SK-N-SH treated with all-trans-retinoic acid at 6 μM for 48 hours (cell line): ENCODE measurements at regions not wholly inside any gene's neighbourhood (a gene's known extent, or its start where the extent isn't known, plus 50 kb on each side); places are given as distances from the start of the nearest gene placed in this dataset.
A peak's percentile ranks its signal among the peaks of the same experiment; 100 is the strongest.

Source experiments
- ATAC-seq: fragments of 200-7000 bp; cut with Tn5 transposase; 3 replicates; pipeline ENCODE4 v1.9.1; 2020; ENCODE audit warnings: mild to moderate bottlenecking, moderate library complexity
- ARNTL ChIP-seq: fragments of 450-650 bp; formaldehyde crosslinking; IDR thresholded peaks from 2 replicates; pipeline ENCODE4 v1.5.0; 2020; ENCODE audit warnings: low read depth, mild to moderate bottlenecking, moderate library complexity, borderline replicate concordance
- BACH2 ChIP-seq: fragments of 250-450 bp; sonication (Bioruptor Pico); IDR thresholded peaks from 2 replicates; pipeline ENCODE4 v1.9.0; 2021; ENCODE audit warnings: mild to moderate bottlenecking, borderline replicate concordance
- CSDC2 ChIP-seq: fragments of 250-450 bp; sonication (Bioruptor Pico); IDR thresholded peaks from 2 replicates; pipeline ENCODE4 v1.5.0; 2020; ENCODE audit warnings: mild to moderate bottlenecking, moderate library complexity
- ESRRG ChIP-seq: fragments of 250-450 bp; sonication (Bioruptor Pico); IDR thresholded peaks from 2 replicates; pipeline ENCODE4 v1.6.1; 2021; ENCODE audit warnings: mild to moderate bottlenecking
- GLIS3 ChIP-seq: fragments of 250-450 bp; sonication (Bioruptor Pico); IDR thresholded peaks from 2 replicates; pipeline ENCODE4 v1.5.0; 2020; ENCODE audit warnings: mild to moderate bottlenecking, moderate library complexity
- ISL1 ChIP-seq: fragments of 250-450 bp; sonication (Bioruptor Pico); IDR thresholded peaks from 2 replicates; pipeline ENCODE4 v2.1.2; 2022; ENCODE audit warnings: mild to moderate bottlenecking, moderate library complexity
- OSR1 ChIP-seq: fragments of 250-450 bp; sonication (Bioruptor Pico); IDR thresholded peaks from 2 replicates; pipeline ENCODE4 v1.8.0; 2022; ENCODE audit warnings: moderate library complexity, mild to moderate bottlenecking, inconsistent platforms
- PPARA ChIP-seq: fragments of 250-450 bp; sonication (Bioruptor Pico); IDR thresholded peaks from 2 replicates; pipeline ENCODE4 v1.5.0; 2020; ENCODE audit warnings: mild to moderate bottlenecking, borderline replicate concordance
- RARB ChIP-seq: fragments of 250-450 bp; sonication (Bioruptor Pico); IDR thresholded peaks from 2 replicates; pipeline ENCODE4 v1.8.0; 2021; ENCODE audit warnings: mild to moderate bottlenecking, moderate library complexity
- SNAI2 ChIP-seq: fragments of 250-450 bp; sonication (Bioruptor Pico); IDR thresholded peaks from 2 replicates; pipeline ENCODE4 v1.5.0; 2020; ENCODE audit warnings: mild to moderate bottlenecking, moderate library complexity
- TCF4 ChIP-seq: fragments of 250-450 bp; sonication (Bioruptor Pico); IDR thresholded peaks from 2 replicates; pipeline ENCODE4 v1.8.0; 2021; ENCODE audit warnings: mild to moderate bottlenecking, moderate library complexity, borderline replicate concordance
- TOX ChIP-seq: fragments of 250-450 bp; sonication (Bioruptor Pico); IDR thresholded peaks from 2 replicates; pipeline ENCODE4 v1.8.0; 2021; ENCODE audit warnings: mild to moderate bottlenecking, moderate library complexity, borderline replicate concordance
- ZFP3 ChIP-seq: fragments of 250-450 bp; sonication (Bioruptor Pico); IDR thresholded peaks from 2 replicates; pipeline ENCODE4 v1.5.0; 2020; ENCODE audit warnings: mild to moderate bottlenecking, moderate library complexity
- ZFP30 ChIP-seq: fragments of 450-650 bp; formaldehyde crosslinking; IDR thresholded peaks from 2 replicates; pipeline ENCODE4 v1.5.0; 2022; ENCODE audit warnings: mild to moderate bottlenecking, moderate library complexity
- ZNF70 ChIP-seq: fragments of 450-650 bp; formaldehyde crosslinking; IDR thresholded peaks from 2 replicates; pipeline ENCODE4 v1.5.0; 2020; ENCODE audit warnings: mild to moderate bottlenecking, moderate library complexity
- ZNF8 ChIP-seq: fragments of 450-650 bp; formaldehyde crosslinking; IDR thresholded peaks from 2 replicates; pipeline ENCODE4 v1.5.0; 2020; ENCODE audit warnings: mild to moderate bottlenecking, moderate library complexity
- TF ChIP-seq, protein P1 (sequence below): fragments of 250-450 bp; sonication (Bioruptor Pico); IDR thresholded peaks from 2 replicates; pipeline ENCODE4 v1.5.0; 2020; ENCODE audit warnings: mild to moderate bottlenecking, moderate library complexity
- TF ChIP-seq, protein P2 (sequence below): fragments of 250-450 bp; sonication (Bioruptor Pico); IDR thresholded peaks from 2 replicates; pipeline ENCODE4 v1.8.0; 2020; ENCODE audit warnings: mild to moderate bottlenecking, moderate library complexity, borderline replicate concordance
- TF ChIP-seq, protein P3 (sequence below): fragments of 250-450 bp; sonication (Bioruptor Pico); IDR thresholded peaks from 2 replicates; pipeline ENCODE4 v1.5.1; 2020; ENCODE audit warnings: low read depth, mild to moderate bottlenecking, moderate library complexity

DNA sequence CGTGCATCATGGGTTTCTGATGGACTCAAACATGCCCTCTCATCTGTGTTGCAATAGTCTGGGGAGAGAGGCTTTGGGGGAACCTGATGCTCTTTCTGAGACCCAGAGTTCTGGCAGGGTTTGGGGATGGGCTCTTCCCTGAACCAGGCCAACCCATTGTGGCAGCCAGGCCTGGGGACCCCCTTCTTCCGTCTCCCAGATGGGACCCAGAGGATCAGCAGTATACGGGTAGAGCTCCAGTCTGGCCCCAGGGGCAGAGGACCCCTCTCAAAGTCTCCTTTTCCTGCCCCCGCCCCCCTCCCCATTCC lies 333.7 kb downstream of the DYSF start:
- no peak for TF ChIP-seq ESRRG (CRISPR knock-in tag)
- no peak for TF ChIP-seq TOX (CRISPR knock-in tag)
- no peak for ATAC-seq

DNA sequence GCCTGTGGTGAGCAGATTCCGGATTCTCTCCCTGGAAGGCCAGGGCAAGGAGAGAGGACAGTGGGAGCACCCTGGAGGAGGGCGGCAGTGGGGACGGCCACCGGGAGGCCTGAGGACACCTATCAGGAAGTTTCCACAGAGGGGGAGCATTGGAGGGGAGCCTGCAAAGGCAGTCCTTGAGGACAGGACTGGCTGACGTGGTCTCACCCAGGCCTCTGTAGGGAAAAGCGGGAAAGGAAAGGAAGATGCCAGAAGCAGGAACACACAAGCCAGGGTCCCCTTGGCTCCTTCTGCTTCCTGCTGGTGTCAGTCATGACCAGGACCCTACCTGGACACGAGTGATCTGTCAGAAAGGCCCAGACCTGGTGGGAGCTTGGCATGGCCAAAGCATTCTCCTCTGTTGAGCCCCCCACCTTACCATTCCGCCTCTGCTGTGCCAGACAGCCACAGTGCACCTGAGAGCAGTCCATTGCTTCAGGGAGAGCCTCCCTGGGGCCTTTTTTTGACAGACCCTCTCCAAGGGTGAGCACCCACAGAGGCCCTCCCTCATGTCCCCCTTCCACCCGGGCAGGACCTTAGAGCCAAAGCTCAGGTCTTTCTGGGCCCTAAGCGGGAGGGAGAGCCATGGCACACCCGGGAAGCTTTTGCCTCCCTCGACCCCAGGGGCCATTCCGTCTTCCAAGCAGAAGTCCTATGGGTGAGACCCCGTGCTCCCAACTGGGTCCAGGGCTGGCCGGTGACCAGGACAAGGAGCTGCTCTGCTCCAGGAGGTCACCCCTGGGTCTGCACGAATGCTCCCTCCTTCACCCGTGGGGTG lies 333.1 kb downstream of the DYSF start:
- TF ChIP-seq ZNF8 (CRISPR knock-in tag) (no peak), OSR1 (CRISPR knock-in tag) (no peak), SNAI2 (CRISPR knock-in tag) (no peak)
- no peak for ATAC-seq

DNA sequence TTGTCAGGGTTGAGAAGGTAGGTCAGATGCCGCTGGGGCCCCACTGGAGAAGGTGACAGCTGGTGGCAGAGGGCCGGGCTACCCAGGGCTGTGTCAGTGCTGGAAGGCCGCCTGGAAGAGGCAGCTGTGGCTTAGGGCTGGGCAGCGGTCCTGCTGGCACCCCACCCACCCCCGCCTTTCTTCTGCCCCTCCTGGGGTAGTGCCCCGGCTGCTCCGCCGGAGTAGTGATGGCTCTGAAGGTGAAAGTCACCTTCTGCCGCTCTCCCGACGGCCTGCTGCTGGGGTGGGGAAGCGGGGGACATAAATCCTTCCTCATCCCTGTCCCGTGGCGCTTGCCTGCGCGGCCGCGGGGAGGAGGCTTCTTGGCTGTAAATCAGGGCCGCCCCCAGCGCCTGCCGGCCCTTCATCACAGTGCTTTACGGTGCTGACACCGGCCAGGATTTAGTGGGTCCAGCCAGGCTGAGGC lies 332.2 kb downstream of the DYSF start:
- TF ChIP-seq ISL1 (CRISPR knock-in tag) = no peak
- TF ChIP-seq SNAI2 (CRISPR knock-in tag) = no peak
- TF ChIP-seq ZFP3 (CRISPR knock-in tag) = no peak
- no peak for TF ChIP-seq GLIS3 (CRISPR knock-in tag)
- no peak for TF ChIP-seq ZNF70 (CRISPR knock-in tag)
- TF ChIP-seq, protein P1, sequence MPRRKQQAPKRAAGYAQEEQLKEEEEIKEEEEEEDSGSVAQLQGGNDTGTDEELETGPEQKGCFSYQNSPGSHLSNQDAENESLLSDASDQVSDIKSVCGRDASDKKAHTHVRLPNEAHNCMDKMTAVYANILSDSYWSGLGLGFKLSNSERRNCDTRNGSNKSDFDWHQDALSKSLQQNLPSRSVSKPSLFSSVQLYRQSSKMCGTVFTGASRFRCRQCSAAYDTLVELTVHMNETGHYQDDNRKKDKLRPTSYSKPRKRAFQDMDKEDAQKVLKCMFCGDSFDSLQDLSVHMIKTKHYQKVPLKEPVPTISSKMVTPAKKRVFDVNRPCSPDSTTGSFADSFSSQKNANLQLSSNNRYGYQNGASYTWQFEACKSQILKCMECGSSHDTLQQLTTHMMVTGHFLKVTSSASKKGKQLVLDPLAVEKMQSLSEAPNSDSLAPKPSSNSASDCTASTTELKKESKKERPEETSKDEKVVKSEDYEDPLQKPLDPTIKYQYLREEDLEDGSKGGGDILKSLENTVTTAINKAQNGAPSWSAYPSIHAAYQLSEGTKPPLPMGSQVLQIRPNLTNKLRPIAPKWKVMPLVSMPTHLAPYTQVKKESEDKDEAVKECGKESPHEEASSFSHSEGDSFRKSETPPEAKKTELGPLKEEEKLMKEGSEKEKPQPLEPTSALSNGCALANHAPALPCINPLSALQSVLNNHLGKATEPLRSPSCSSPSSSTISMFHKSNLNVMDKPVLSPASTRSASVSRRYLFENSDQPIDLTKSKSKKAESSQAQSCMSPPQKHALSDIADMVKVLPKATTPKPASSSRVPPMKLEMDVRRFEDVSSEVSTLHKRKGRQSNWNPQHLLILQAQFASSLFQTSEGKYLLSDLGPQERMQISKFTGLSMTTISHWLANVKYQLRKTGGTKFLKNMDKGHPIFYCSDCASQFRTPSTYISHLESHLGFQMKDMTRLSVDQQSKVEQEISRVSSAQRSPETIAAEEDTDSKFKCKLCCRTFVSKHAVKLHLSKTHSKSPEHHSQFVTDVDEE = no peak
- no peak for TF ChIP-seq ARNTL
- TF ChIP-seq CSDC2 (CRISPR knock-in tag) = no peak
- TF ChIP-seq BACH2 (CRISPR knock-in tag) = no peak
- TF ChIP-seq PPARA (CRISPR knock-in tag) = no peak
- no peak for TF ChIP-seq RARB (CRISPR knock-in tag)
- no peak for ATAC-seq

DNA sequence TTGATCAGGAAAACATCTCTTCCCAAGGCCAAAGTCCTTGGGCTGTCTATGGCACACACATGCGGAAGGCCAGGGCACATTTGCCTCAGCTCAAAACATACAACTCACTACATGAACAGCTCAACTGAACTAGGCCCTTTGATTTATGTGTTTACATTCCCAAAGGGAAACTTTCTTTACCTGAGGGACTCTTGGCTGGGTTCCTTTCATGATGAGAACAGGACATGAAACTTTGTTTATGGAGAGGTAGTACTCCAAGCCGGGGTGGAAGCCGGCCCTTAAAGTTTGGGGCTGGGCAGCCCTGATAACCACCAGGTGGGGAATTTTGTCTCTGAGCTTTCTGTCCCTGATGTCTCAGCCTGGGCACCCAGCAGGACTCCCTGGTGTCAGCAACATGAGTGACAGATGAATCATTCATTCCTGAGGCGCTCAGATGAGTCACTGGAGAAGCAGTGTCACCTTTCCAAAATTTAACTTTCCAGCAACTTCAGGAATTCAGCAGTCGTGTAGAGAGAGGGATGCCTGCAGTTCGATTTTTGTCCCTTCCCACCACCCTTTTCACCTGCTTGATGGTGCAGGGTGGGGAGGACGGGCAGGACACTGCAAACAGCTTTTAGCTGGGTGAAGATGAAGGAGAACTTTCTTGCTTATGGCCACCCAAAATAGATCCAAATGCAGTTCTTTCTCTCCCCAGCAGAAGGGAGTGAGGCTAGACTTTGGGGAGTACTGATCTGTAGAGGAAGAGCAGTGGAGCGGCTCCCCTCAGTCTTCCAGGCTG lies 331.6 kb downstream of the DYSF start:
- TF ChIP-seq ZNF8 (CRISPR knock-in tag) (no peak), TOX (CRISPR knock-in tag) (no peak), TCF4 (no peak), CSDC2 (CRISPR knock-in tag) (no peak), GLIS3 (CRISPR knock-in tag) (no peak)
- peak; percentile 32 for ATAC-seq

DNA sequence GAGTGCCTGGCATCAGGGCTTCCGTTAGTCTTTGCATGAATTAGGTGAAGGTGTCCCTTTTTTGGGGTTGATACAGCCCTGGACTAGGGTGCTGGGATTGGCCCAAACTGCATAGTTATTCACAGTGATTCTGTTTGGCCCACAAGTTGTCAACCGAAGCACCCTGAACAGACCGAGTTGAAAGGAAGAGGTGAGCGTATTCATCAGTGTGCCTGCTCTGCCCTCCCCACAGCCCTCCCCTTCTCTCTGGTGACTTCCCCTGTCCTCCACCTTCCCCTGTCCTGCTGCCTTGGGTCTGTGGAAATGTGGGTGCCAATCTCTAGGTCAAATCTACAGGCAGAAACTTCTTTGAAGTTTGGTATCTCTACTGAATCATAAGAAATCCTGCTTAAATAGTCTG lies 330.5 kb downstream of the DYSF start:
- no peak for ATAC-seq
- TF ChIP-seq ESRRG (CRISPR knock-in tag) (no peak), ZFP3 (CRISPR knock-in tag) (no peak), BACH2 (CRISPR knock-in tag) (no peak)
- TF ChIP-seq, protein P2, sequence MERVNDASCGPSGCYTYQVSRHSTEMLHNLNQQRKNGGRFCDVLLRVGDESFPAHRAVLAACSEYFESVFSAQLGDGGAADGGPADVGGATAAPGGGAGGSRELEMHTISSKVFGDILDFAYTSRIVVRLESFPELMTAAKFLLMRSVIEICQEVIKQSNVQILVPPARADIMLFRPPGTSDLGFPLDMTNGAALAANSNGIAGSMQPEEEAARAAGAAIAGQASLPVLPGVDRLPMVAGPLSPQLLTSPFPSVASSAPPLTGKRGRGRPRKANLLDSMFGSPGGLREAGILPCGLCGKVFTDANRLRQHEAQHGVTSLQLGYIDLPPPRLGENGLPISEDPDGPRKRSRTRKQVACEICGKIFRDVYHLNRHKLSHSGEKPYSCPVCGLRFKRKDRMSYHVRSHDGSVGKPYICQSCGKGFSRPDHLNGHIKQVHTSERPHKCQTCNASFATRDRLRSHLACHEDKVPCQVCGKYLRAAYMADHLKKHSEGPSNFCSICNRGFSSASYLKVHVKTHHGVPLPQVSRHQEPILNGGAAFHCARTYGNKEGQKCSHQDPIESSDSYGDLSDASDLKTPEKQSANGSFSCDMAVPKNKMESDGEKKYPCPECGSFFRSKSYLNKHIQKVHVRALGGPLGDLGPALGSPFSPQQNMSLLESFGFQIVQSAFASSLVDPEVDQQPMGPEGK (CRISPR knock-in tag) = no peak
- TF ChIP-seq, protein P3, sequence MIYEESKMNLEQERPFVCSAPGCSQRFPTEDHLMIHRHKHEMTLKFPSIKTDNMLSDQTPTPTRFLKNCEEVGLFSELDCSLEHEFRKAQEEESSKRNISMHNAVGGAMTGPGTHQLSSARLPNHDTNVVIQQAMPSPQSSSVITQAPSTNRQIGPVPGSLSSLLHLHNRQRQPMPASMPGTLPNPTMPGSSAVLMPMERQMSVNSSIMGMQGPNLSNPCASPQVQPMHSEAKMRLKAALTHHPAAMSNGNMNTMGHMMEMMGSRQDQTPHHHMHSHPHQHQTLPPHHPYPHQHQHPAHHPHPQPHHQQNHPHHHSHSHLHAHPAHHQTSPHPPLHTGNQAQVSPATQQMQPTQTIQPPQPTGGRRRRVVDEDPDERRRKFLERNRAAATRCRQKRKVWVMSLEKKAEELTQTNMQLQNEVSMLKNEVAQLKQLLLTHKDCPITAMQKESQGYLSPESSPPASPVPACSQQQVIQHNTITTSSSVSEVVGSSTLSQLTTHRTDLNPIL (CRISPR knock-in tag) = no peak

DNA sequence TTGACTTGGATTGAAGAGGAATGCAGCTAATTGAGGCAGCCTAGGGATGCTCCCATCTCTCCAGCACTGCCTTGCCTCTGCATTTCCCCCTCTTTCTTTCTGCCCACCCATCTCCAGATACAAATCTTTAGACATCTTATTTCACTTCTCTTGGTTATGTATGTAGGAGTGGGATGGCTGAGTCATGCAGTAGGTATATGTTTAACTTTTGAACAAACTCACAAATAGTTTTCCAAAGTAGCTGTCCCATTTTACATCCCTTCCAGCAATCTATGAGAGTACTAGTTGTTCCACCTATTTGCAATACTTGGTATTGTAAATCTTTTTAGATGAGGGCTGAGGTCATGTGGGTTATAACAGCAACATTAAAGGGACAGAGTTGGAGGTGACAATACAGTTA lies 329.9 kb downstream of the DYSF start:
- TF ChIP-seq ARNTL (no peak), ZNF70 (CRISPR knock-in tag) (no peak), ZFP30 (CRISPR knock-in tag) (no peak)
- TF ChIP-seq, protein P1 = no peak
- peak; percentile 7; the same call in 1 of the 3 replicates for ATAC-seq
